Endothelial cell of umbilical vein (primary cell): ENCODE measurements at regions not wholly inside any gene's neighbourhood (a gene's known extent, or its start where the extent isn't known, plus 50 kb on each side); places are given as distances from the start of the nearest gene placed in this dataset.

Source experiments
- BruUV-seq: library from RNA; stranded (reverse); fragments of 400-500 nt; replicated peaks from 2 replicates; lab custom pipeline; 2021; lab: Mats Ljungman, UMichigan
- CTCF ChIA-PET: fragments of 300-600, 350-600 bp; sonication (Branson Sonifier 250); formaldehyde crosslinking; loops from one replicate; lab custom pipeline; 2021; ENCODE audit warnings: antibody characterized with exemption, inconsistent platforms; lab: Charles Lee
- POLR2A ChIA-PET: fragments of 300-600, 350-600 bp; sonication (Branson Sonifier 250); formaldehyde crosslinking; loops from one replicate; lab custom pipeline; 2021; ENCODE audit warnings: antibody characterized with exemption, inconsistent platforms; lab: Charles Lee
- DNase-seq: peaks from one replicate; pipeline ENCODE4 v3.0.0-alpha.2; 2011; ENCODE audit warnings: low read depth, low spot score
- FAIRE-seq: peaks from 2 replicates; lab custom pipeline; 2011; peaks lifted over from hg19 to GRCh38; lab: Jason Lieb, UNC
- H2AFZ ChIP-seq: 2 replicates; pipeline ENCODE4 v1.6.0; 2012; ENCODE audit warnings: low read depth, low read length, control low read depth, inconsistent platforms
- H3K27ac ChIP-seq: 2 replicates; pipeline ENCODE4 v1.5.1; 2011; ENCODE audit warnings: low read depth, mild to moderate bottlenecking, control low read depth, low read length, moderate library complexity; ENCODE audit not compliant: insufficient read depth
- H3K27me3 ChIP-seq, 2 experiments: 2 replicates each; pipeline versions ENCODE4 v1.6.0 to v1.6.1; 2011; ENCODE audit warnings: low read length in 2 of 2, mixed read lengths in 1 of 2; ENCODE audit not compliant: control insufficient read depth in 2 of 2, insufficient read depth in 2 of 2
- H3K36me3 ChIP-seq, 2 experiments: 2 replicates in 1 of 2; 3 replicates in 1 of 2; pipeline ENCODE4 v1.5.1; 2011; ENCODE audit warnings: low read length in 2 of 2, mild to moderate bottlenecking in 1 of 2, moderate library complexity in 1 of 2; ENCODE audit not compliant: control insufficient read depth in 2 of 2, insufficient read depth in 2 of 2; ENCODE audit errors: extremely low read depth in 1 of 2
- H3K4me1 ChIP-seq: 3 replicates; pipeline ENCODE4 v1.5.1; 2011; ENCODE audit warnings: mild to moderate bottlenecking, low read length; ENCODE audit not compliant: control insufficient read depth, insufficient read depth; ENCODE audit errors: extremely low read depth
- H3K4me2 ChIP-seq: 2 replicates; pipeline ENCODE4 v1.6.1; 2011; ENCODE audit warnings: low read length, control low read depth, mixed read lengths; ENCODE audit not compliant: insufficient read depth
- H3K4me3 ChIP-seq, 3 experiments: fragments of 200-600 bp in 1 of 3; sonication (generic), shearing (Covaris generic) in 1 of 3; replicated peaks in 1 of 3; 2 replicates each; pipeline ENCODE4 v1.5.1; 2011 to 2016; ENCODE audit warnings: control low read depth in 3 of 3, low read length in 3 of 3, mild to moderate bottlenecking in 2 of 3, inconsistent platforms in 1 of 3, low read depth in 1 of 3, moderate library complexity in 1 of 3; ENCODE audit not compliant: insufficient read depth in 1 of 3
- H3K79me2 ChIP-seq: 2 replicates; pipeline ENCODE4 v1.6.0; 2012; ENCODE audit warnings: low read length, inconsistent platforms; ENCODE audit not compliant: control insufficient read depth, insufficient read depth
- H3K9ac ChIP-seq: replicated peaks from 2 replicates; pipeline ENCODE3; 2011; ENCODE audit warnings: low read length, control low read depth; ENCODE audit not compliant: insufficient read depth; ENCODE audit errors: extremely low read depth
- H3K9me1 ChIP-seq: replicated peaks from 3 replicates; pipeline ENCODE4 v1.6.0; 2011; ENCODE audit warnings: mild to moderate bottlenecking, low read length; ENCODE audit not compliant: control insufficient read depth, insufficient read depth; ENCODE audit errors: extremely low read depth
- H3K9me3 ChIP-seq: replicated peaks from 2 replicates; pipeline ENCODE4 v1.5.1; 2012; ENCODE audit warnings: low read length, inconsistent platforms; ENCODE audit not compliant: control insufficient read depth, insufficient read depth
- H4K20me1 ChIP-seq: replicated peaks from 2 replicates; pipeline ENCODE3; 2011; ENCODE audit warnings: mild to moderate bottlenecking, low read length; ENCODE audit not compliant: control insufficient read depth, insufficient read depth; ENCODE audit errors: extremely low read depth
- EZH2 ChIP-seq: IDR thresholded peaks from 2 replicates; pipeline ENCODE4 v1.6.1; 2012; ENCODE audit warnings: borderline replicate concordance, low read depth, mild to moderate bottlenecking, moderate library complexity, low read length, inconsistent platforms; ENCODE audit not compliant: severe bottlenecking
- FOS ChIP-seq: IDR thresholded peaks from 2 replicates; pipeline ENCODE4 v1.6.1; 2011; ENCODE audit warnings: mild to moderate bottlenecking, low read length, moderate library complexity, borderline replicate concordance; ENCODE audit not compliant: insufficient read depth
- GATA2 ChIP-seq: IDR thresholded peaks from 2 replicates; pipeline ENCODE4 v1.7.0; 2011; ENCODE audit warnings: low read depth, mild to moderate bottlenecking, moderate library complexity, mixed read lengths, low read length; ENCODE audit not compliant: insufficient read length, insufficient read depth
- JUN ChIP-seq: IDR thresholded peaks from 2 replicates; pipeline ENCODE4 v1.6.1; 2011; ENCODE audit warnings: borderline replicate concordance, low read depth; ENCODE audit not compliant: insufficient read length, insufficient read depth
- MYC ChIP-seq: IDR thresholded peaks from one replicate; pipeline ENCODE4 v1.6.1; 2011; ENCODE audit warnings: mild to moderate bottlenecking, low read depth, low read length
- POLR2A ChIP-seq: IDR thresholded peaks from 2 replicates; pipeline ENCODE4 v1.6.1; 2012; ENCODE audit warnings: low read depth, mild to moderate bottlenecking, control low read depth, low read length
- POLR2AphosphoS5 ChIP-seq: IDR thresholded peaks from 2 replicates; pipeline ENCODE4 v1.6.1; 2012; ENCODE audit warnings: low read depth, mild to moderate bottlenecking, control low read depth, low read length, moderate library complexity; ENCODE audit not compliant: insufficient read depth
- dilution Hi-C: fragments of 300-500 bp; cut with MboI; formaldehyde crosslinking; loops from one replicate; pipeline ENCODE4 v1.15.0; 2019; ENCODE audit warnings: low sequenced_read_pairs; ENCODE audit not compliant: extremely low pct_ligation_motif_present
- intact Hi-C: fragments of 100-400 bp; cut with micrococcal nuclease; formaldehyde crosslinking; loops from one replicate; pipeline ENCODE4 v1.10.0; 2022
- TF ChIP-seq, protein P1 (sequence below), 2 donors: IDR thresholded peaks; 1 replicate in 1 of 2; 2 replicates in 1 of 2; pipeline ENCODE4 v1.5.1; 2011; ENCODE audit warnings: low read length in 2 of 2, mild to moderate bottlenecking in 2 of 2, moderate library complexity in 2 of 2, control low read depth in 1 of 2, inconsistent platforms in 1 of 2, low read depth in 1 of 2; ENCODE audit not compliant: insufficient read depth in 1 of 2; ENCODE audit errors: extremely low read depth in 1 of 2
- TF ChIP-seq, protein P2 (sequence below): IDR thresholded peaks from 2 replicates; pipeline ENCODE4 v1.6.1; 2011; ENCODE audit not compliant: insufficient read depth, insufficient read length

DNA sequence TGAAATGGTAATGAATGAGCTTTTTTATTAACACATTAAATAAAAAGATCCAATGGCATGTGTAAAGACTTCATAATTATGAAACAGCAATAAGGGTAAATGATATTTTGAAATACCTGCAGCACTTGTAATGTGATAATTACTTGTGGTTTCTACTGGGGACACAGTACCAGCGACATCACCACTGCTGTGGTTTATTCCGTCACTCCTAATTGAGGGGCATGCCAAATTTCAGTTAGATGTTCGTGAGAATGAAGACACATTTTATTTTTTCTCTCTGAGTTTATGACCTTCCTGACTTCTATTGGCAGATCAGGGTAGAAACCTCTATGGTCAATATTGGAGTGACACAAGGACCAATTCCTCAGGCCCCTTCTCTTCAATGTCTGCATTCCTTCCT lies 131.9 kb upstream of the XYLT1 start:
- Histone ChIP-seq H3K4me3 (no peak overlapping the region), H3K27ac (no peak overlapping the region), H3K36me3 (no peaks in the 10 kb centered on the region), H3K9me3 (no peaks in the 10 kb centered on the region), H3K4me1 (no peaks in the 10 kb centered on the region), H3K9me1 (no peaks in the 10 kb centered on the region), H2AFZ (no peak overlapping the region), H3K79me2 (no peaks in the 10 kb centered on the region), H4K20me1 (no peaks in the 10 kb centered on the region), H3K9ac (no peak overlapping the region), H3K27me3 (no peaks in the 10 kb centered on the region), H3K4me2 (no peak overlapping the region)
- ChIA-PET CTCF (no interaction called here), POLR2A (no interaction called here)
- FAIRE-seq (no peak), DNase-seq (no peak)
- dilution Hi-C loops: no loop called here
- BruUV-seq: no TSS peak
- intact Hi-C loops: no loop called here
- no peak for TF ChIP-seq POLR2AphosphoS5

DNA sequence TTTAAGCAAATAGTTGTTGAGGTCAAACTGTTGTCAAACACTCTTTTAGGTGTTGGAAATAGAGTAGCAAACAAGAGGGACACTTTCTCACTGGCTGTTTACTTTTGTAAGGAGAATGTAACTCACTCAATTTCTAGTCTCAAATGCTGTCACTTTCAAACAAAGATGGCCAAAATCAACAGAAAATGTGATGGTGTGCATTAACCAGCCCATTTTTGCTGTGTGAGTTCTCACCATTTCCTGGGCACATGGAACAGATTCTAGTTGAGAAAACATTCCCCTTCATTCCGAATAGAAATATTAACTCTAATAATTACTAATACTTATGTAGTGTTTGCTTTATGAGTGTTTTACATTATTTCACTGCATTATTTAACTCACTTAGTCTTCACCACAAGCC lies 128.2 kb upstream of the XYLT1 start:
- no peaks in the 10 kb centered on the region for H3K9me3 ChIP-seq
- H3K79me2 ChIP-seq: no peaks in the 10 kb centered on the region
- H3K27me3 ChIP-seq: no peaks in the 10 kb centered on the region
- no peaks in the 10 kb centered on the region for H3K9me1 ChIP-seq
- H3K4me3 ChIP-seq: no peak overlapping the region
- H3K36me3 ChIP-seq: no peaks in the 10 kb centered on the region
- no TSS peak for BruUV-seq
- DNase-seq (no peak), FAIRE-seq (no peak)
- no peaks in the 10 kb centered on the region for H3K4me1 ChIP-seq
- no peak overlapping the region for H3K4me2 ChIP-seq
- POLR2A ChIA-PET: no interaction called here
- H2AFZ ChIP-seq: no peak overlapping the region
- intact Hi-C loops (no loop called here), dilution Hi-C loops (no loop called here)
- no peaks in the 10 kb centered on the region for H4K20me1 ChIP-seq
- TF ChIP-seq, protein P1, sequence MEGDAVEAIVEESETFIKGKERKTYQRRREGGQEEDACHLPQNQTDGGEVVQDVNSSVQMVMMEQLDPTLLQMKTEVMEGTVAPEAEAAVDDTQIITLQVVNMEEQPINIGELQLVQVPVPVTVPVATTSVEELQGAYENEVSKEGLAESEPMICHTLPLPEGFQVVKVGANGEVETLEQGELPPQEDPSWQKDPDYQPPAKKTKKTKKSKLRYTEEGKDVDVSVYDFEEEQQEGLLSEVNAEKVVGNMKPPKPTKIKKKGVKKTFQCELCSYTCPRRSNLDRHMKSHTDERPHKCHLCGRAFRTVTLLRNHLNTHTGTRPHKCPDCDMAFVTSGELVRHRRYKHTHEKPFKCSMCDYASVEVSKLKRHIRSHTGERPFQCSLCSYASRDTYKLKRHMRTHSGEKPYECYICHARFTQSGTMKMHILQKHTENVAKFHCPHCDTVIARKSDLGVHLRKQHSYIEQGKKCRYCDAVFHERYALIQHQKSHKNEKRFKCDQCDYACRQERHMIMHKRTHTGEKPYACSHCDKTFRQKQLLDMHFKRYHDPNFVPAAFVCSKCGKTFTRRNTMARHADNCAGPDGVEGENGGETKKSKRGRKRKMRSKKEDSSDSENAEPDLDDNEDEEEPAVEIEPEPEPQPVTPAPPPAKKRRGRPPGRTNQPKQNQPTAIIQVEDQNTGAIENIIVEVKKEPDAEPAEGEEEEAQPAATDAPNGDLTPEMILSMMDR (IDR thresholded peaks at IDR 0.05; ENCODE audit: extremely low read depth in 1 of 2, insufficient read depth in 1 of 2, low read depth in 1 of 2, low read length in 2 of 2): no peak
- TF ChIP-seq POLR2A (no peak), JUN (no peak), GATA2 (no peak), EZH2 (no peak), MYC (no peak), POLR2AphosphoS5 (no peak), FOS (no peak)
- TF ChIP-seq, protein P2, sequence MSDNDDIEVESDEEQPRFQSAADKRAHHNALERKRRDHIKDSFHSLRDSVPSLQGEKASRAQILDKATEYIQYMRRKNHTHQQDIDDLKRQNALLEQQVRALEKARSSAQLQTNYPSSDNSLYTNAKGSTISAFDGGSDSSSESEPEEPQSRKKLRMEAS: no peak
- H3K9ac ChIP-seq: no peak overlapping the region
- no peak overlapping the region for H3K27ac ChIP-seq
- CTCF ChIA-PET: no interaction called here
